PFSK-1 (cell line): ENCODE measurements at regions not wholly inside any gene's neighbourhood (a gene's known extent, or its start where the extent isn't known, plus 50 kb on each side); places are given as distances from the start of the nearest gene placed in this dataset.

Experiments used
- FOXP2 ChIP-seq: optimal IDR thresholded peaks from 2 replicates; pipeline ENCODE3; 2011; ENCODE audit warnings: borderline replicate concordance, control low read depth, inconsistent platforms; ENCODE audit not compliant: insufficient read depth; ENCODE audit errors: extremely low read length, extremely low read depth
- POLR2AphosphoS5 ChIP-seq: IDR thresholded peaks from 2 replicates; pipeline ENCODE4 v1.6.1; 2012; ENCODE audit warnings: low read depth, mild to moderate bottlenecking, control low read depth, low read length, moderate library complexity
- REST ChIP-seq, 2 experiments: IDR thresholded peaks; 2 replicates each; pipeline versions ENCODE4 v1.6.1 to v1.8.0; 2011 to 2012; ENCODE audit warnings: low read depth in 2 of 2, low read length in 2 of 2, control low read depth in 1 of 2, inconsistent platforms in 1 of 2, mild to moderate bottlenecking in 1 of 2, moderate library complexity in 1 of 2; ENCODE audit not compliant: insufficient read depth in 1 of 2
- SIN3A ChIP-seq: IDR thresholded peaks from 2 replicates; pipeline ENCODE4 v1.6.1; 2012; ENCODE audit warnings: mild to moderate bottlenecking, low read length, moderate library complexity, borderline replicate concordance; ENCODE audit not compliant: insufficient read depth
- TAF1 ChIP-seq: IDR thresholded peaks from 2 replicates; pipeline ENCODE4 v1.6.1; 2012; ENCODE audit warnings: low read length, control low read depth, borderline replicate concordance; ENCODE audit not compliant: insufficient read depth

- TF ChIP-seq POLR2AphosphoS5 (no peak), REST (IDR thresholded peaks at IDR 0.05; ENCODE audit: insufficient read depth in 1 of 2, low read depth in 2 of 2, low read length in 2 of 2) (no peak), TAF1 (no peak)
These were observed 249.1 kb downstream of the RASSF9 start for GRCh38 chr12:85587158-85587557.

GRCh38 chr12:85588221-85588620 is 248.0 kb downstream of the RASSF9 start:
- TF ChIP-seq REST (IDR thresholded peaks at IDR 0.05; ENCODE audit: insufficient read depth in 1 of 2, low read depth in 2 of 2, low read length in 2 of 2) = no peak
- TF ChIP-seq SIN3A = no peak
- TF ChIP-seq FOXP2 = no peak
- no peak for TF ChIP-seq TAF1
- no peak for TF ChIP-seq POLR2AphosphoS5

- TF ChIP-seq TAF1 (no peak), REST (IDR thresholded peaks at IDR 0.05; ENCODE audit: insufficient read depth in 1 of 2, low read depth in 2 of 2, low read length in 2 of 2) (no peak), FOXP2 (no peak), POLR2AphosphoS5 (no peak), SIN3A (no peak)
These were observed 235.4 kb downstream of the RASSF9 start for GRCh38 chr12:85600841-85601240.

GRCh38 chr12:85603556-85603955 is 232.7 kb downstream of the RASSF9 start:
- TF ChIP-seq POLR2AphosphoS5 (no peak), SIN3A (no peak), FOXP2 (no peak), TAF1 (no peak), REST (IDR thresholded peaks at IDR 0.05; ENCODE audit: insufficient read depth in 1 of 2, low read depth in 2 of 2, low read length in 2 of 2) (no peak)

GRCh38 chr12:85606455-85606854 is 229.8 kb downstream of the RASSF9 start:
- no peak for TF ChIP-seq SIN3A
- no peak for TF ChIP-seq POLR2AphosphoS5
- no peak for TF ChIP-seq REST (IDR thresholded peaks at IDR 0.05; ENCODE audit: insufficient read depth in 1 of 2, low read depth in 2 of 2, low read length in 2 of 2)
- TF ChIP-seq TAF1 = no peak
- TF ChIP-seq FOXP2 = no peak
